ENCODE measurements at regions not wholly inside any gene's neighbourhood (a gene's known extent, or its start where the extent isn't known, plus 50 kb on each side); places are given as distances from the start of the nearest gene placed in this dataset.

DNA sequence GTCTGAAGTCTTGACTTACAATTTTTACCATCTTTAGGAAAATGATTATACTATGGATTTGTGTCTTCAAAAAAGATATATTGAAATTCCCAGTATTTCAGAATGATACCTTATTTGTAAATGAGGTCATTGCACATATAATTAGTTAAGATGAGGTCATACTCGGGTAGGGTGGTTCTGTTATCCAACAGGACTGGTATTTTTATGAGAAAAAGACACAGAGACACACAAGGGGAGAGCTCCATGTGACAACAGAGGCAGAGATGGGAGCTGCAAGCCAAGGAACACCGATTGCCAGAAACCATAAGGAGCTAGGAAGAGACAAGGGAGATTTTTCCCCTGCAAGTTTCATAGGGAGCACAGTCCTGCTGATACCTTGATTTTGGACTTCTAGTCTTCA lies 356.9 kb downstream of the ARL4A start:
- Histone ChIP-seq H3K4me3 (replicated peaks in 1 of 3; ENCODE audit: insufficient read depth in 1 of 3, low read depth in 1 of 3, low read length in 3 of 3) (no peak overlapping the region), H3K4me1 (ENCODE audit: control insufficient read depth, extremely low read depth, insufficient read depth, low read length) (no peaks in the 10 kb centered on the region), H3K36me3 (ENCODE audit: control insufficient read depth in 2 of 2, extremely low read depth in 1 of 2, insufficient read depth in 2 of 2, low read length in 2 of 2) (no peaks in the 10 kb centered on the region), H3K9ac (replicated peaks; ENCODE audit: extremely low read depth, insufficient read depth, low read length) (no peak overlapping the region), H3K27ac (ENCODE audit: insufficient read depth, low read depth, low read length) (no peak overlapping the region), H2AFZ (ENCODE audit: low read depth, low read length) (no peak overlapping the region), H3K9me1 (replicated peaks; ENCODE audit: control insufficient read depth, extremely low read depth, insufficient read depth, low read length) (no peaks in the 10 kb centered on the region), H4K20me1 (replicated peaks; ENCODE audit: control insufficient read depth, extremely low read depth, insufficient read depth, low read length) (no peaks in the 10 kb centered on the region), H3K4me2 (ENCODE audit: insufficient read depth, low read length) (no peak overlapping the region), H3K9me3 (replicated peaks; ENCODE audit: control insufficient read depth, insufficient read depth, low read length) (no peaks in the 10 kb centered on the region), H3K27me3 (ENCODE audit: control insufficient read depth in 2 of 2, insufficient read depth in 2 of 2, low read length in 2 of 2) (no peaks in the 10 kb centered on the region), H3K79me2 (ENCODE audit: control insufficient read depth, insufficient read depth, low read length) (no peaks in the 10 kb centered on the region)
- FAIRE-seq, result no peak
- ChIA-PET POLR2A (no interaction called here), CTCF (interaction anchor here (1.0 kb wide), 2 partner anchors 12 to 357 kb away, joined by 3 read pairs; partner anchors contain the start of gene ARL4A)
- dilution Hi-C loops (cut with MboI; ENCODE audit: extremely low pct_ligation_motif_present, low sequenced_read_pairs), result no loop called here
- intact Hi-C loops (cut with micrococcal nuclease), result no loop called here
- BruUV-seq (replicated peaks), result no TSS peak
- DNase-seq (ENCODE audit: low read depth, low spot score), result no peak
- no peak for TF ChIP-seq MYC (IDR thresholded peaks at IDR 0.05; ENCODE audit: low read depth, low read length)
- no peak for TF ChIP-seq FOS (IDR thresholded peaks at IDR 0.05; ENCODE audit: borderline replicate concordance, insufficient read depth, low read length)
- no peak for TF ChIP-seq POLR2A (IDR thresholded peaks at IDR 0.05; ENCODE audit: low read depth, low read length)
- TF ChIP-seq EZH2 (IDR thresholded peaks at IDR 0.05; ENCODE audit: borderline replicate concordance, low read depth, low read length, severe bottlenecking), result no peak
- TF ChIP-seq POLR2AphosphoS5 (IDR thresholded peaks at IDR 0.05; ENCODE audit: insufficient read depth, low read depth, low read length), result no peak
- no peak for TF ChIP-seq MAX (IDR thresholded peaks at IDR 0.05; ENCODE audit: insufficient read depth, insufficient read length)
- no peak for TF ChIP-seq JUN (IDR thresholded peaks at IDR 0.05; ENCODE audit: borderline replicate concordance, insufficient read depth, insufficient read length, low read depth)
- TF ChIP-seq GATA2 (IDR thresholded peaks at IDR 0.05; ENCODE audit: insufficient read depth, insufficient read length, low read depth, low read length), result no peak
- TF ChIP-seq CTCF (IDR thresholded peaks at IDR 0.05; ENCODE audit: extremely low read depth in 1 of 2, insufficient read depth in 1 of 2, low read depth in 1 of 2, low read length in 2 of 2), result no peak

Measured in endothelial cell of umbilical vein (primary cell).